DMS153 treated with DMSO at 0.1 percent for 48 hours (cell line): ENCODE measurements at regions not wholly inside any gene's neighbourhood (a gene's known extent, or its start where the extent isn't known, plus 50 kb on each side); places are given as distances from the start of the nearest gene placed in this dataset.
"Not testable (repeated sequence)": the region's sequence is repeated elsewhere in the genome, so short reads cannot be mapped to it uniquely, and the experiment has no call there.

ENCODE experiments used
- DNase-seq: peaks from one replicate; lab custom pipeline; 2025; ENCODE audit not compliant: unreplicated experiment; lab: John Stamatoyannopoulos, UW

DNA sequence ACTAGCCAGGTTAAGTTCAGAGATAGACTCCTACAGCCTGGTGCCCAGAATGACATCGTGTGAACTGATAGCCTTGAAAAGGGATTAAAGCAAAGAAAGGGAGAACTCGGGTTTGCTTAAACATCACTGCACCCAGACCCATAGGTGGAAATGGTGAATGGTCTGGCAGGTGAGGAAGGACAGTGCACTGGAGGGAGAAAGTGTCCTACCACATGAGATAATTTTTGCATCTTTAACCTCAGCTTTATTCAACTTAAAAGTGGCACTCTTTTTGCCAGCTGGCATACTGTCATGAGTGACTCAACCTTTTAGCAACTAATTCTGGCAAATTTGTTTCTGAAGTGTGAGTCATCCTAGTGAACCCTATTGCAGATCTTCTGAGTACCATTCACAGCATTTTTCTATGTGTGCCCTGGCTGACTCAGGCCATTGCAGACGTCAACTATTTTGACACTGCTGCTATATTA lies 53.0 kb upstream of the DAPP1 start:
- no peak for DNase-seq

GRCh38 chr4:99762728-99763127 lies 53.9 kb upstream of the DAPP1 start:
- DNase-seq: no peak

- no peak for DNase-seq
These were observed 56.6 kb upstream of the DAPP1 start for GRCh38 chr4:99759988-99760387.

GRCh38 chr4:99759346-99759984 lies 57.2 kb upstream of the DAPP1 start:
- DNase-seq: no peak

- peak; percentile 21 for DNase-seq
These were observed 61.2 kb upstream of the DAPP1 start for GRCh38 chr4:99755223-99755944.

GRCh38 chr4:99754756-99755155 lies 61.9 kb upstream of the DAPP1 start:
- no peak for DNase-seq

DNA sequence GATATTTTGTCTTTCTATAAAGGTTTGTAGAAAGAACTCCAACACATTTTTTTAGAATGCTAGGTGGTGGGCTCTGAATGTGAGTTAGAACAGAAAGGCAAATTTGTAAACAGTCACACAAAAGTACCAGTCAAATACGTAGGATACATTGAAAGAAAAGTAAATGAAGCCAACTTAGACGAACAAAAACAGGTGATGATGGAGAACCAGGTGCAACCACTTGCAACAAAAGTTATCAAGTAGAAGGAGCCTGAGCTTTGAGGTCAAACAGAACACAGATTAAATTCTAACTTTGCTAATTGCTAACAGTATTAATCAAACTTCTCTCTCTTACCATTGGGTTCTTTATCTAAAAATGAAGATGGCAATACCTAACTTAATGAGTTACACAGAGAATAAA lies 62.7 kb upstream of the DAPP1 start:
- no peak for DNase-seq

- no peak for DNase-seq
These were observed 66.9 kb upstream of the DAPP1 start for GRCh38 chr4:99749445-99750391.

DNA sequence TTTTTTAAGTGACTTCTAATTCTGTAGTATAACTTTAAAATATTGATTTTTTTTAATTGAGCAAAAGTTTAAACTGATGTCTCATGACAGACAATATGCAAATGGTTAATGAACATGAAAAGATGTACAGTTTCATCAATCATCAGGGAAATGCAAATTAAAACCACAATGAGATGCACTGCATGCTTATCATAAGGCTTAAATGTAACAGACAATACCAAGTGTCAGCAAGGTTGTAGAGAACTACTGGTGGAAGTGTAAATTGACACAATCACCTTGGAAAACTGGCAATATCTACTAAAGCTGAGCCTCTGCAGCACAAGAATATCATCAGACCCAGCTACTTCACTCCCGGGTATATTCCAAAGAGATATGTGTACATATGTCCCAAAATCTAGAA lies 70.2 kb upstream of the DAPP1 start:
- no peak for DNase-seq

DNA sequence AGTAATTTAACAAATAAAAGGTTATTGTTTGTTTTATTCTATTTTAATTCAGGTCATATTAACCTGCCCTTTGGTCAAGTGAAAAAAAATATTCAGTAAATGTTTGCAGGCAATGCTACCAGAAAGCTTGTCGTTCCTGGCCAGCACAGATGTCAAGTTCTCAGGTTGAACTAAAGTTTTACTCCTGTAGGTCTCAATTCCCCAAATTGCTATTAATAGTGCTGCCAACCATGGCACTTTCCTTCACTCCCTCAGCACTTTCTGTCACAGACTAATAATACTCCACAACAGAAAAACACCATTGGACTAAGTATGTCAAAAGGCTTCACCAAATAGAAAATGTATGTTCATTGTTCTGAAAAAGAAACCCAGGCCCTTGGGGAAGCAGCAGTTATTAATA lies 79.2 kb upstream of the C4orf54 start:
- no peak for DNase-seq

DNA sequence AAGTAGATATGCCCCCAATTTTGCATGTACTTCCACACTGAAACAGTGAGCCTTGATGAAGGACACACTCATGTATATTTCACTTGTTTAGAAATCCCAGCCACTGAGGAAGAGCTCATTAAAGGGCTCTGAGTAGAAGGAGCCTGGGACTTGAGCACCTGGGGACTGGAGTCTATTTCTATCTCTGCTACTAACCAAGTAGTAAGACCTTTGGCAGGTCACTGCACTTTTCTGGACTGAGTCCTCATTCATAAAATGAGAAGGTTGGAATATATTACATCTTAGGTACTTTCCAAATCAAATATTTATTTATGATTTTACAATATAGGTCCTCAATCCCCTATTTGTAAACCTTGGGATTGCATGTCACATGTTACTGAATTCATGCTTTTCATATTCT lies 78.2 kb upstream of the C4orf54 start:
- no peak for DNase-seq

- DNase-seq: no peak
These were observed 77.1 kb upstream of the C4orf54 start for GRCh38 chr4:99734583-99735322.

GRCh38 chr4:99733455-99733854 lies 75.8 kb upstream of the C4orf54 start:
- DNase-seq: not testable (repeated sequence)

- no peak for DNase-seq
These were observed 71.6 kb upstream of the C4orf54 start for GRCh38 chr4:99729186-99729585.

DNA sequence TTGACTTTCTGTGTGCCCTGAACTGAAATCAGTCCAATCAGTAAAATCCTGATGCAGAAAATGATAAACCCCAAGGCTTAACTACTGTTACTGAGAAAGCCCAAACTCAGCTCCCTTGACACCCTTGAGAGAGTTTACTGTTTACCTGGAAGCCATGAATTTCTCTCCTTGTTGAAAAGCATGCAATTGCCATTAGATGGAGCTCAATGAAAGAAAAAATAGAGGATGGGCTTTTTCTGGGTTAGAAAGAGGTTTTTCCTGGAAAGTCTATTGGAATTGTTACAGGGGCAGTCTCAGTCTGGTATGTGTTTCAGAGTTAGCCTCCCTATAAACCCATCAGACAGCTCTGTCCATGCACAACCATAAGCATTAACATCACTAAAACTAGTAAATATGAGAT lies 66.4 kb upstream of the C4orf54 start:
- DNase-seq: no peak

DNA sequence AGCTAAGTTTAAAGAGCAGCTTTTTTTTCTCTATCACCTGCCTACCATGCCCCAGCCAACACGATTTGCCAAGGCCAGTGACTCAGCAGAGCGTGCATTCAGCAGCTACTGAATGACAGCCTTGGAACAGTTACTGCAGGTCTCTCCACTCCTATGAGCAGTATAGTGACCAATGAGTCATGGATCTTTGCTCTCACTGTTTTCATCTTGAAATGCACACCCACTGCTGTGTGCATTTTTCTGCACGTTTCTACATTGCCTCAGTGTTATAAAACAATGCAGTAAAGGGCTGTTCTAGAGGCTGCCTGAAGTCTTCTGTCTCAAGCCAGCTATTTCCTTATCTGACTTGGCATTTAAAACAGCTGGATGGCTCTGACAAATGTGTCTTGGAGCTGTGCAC lies 66.0 kb upstream of the C4orf54 start:
- no peak for DNase-seq

GRCh38 chr4:99722725-99723124 lies 65.1 kb upstream of the C4orf54 start:
- no peak for DNase-seq

DNA sequence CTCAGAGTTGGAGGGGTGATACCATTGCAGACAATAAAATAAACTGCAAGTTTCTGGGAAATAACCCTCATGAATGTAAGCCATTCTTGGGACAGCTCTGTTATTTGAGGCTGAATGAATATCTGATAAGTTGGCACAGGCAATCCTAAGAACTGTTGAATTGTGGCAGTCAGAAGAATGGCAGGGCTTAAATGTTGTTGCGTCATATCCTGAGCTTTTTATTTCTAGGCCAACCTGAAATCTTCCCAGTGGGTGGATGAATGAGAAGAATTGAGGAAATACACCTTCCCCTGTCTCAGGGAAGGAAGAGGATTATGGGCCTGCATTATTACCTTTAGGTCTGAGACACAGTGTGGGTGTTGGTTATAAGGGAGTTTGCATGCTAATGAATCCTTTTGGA lies 64.4 kb upstream of the C4orf54 start:
- DNase-seq: no peak

DNA sequence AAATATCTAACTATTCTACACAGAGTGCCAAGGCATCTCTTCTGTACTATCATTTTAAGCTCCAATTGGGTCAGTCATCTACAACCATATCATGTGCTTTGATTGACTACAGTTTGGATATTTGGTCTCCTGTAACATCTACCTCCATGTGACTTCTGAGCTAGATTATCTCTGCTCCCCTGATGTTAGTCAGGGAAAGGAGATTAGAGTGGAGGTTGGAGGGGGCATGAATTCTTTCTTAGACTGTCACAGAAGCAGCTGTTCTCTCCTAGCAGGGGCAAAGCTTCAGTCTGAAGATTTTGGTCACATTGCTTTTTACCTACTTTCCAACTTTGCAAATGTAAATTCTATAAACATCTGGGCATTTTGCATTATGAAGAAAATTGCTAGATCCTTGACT lies 62.6 kb upstream of the C4orf54 start:
- DNase-seq: no peak

DNA sequence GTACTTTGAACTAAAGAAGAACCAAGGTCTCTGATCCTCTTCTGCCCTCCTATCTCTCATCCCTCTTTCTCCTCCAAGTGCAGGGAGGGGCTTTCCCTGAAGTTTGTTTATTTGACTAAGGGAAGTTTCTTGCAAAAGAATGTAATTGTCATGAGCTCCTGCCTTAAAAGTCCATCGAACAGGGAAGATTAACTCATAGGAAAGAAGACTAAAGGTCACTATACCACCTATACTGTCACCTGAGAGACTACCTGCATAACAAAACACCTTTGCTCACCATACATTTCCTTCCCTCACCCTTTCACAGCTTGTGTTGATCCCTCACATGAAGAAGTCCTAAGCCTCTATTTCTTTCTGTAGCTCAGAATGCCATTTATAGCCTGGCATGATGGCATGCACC lies 59.4 kb upstream of the C4orf54 start:
- DNase-seq: no peak

- no peak for DNase-seq
These were observed 57.7 kb upstream of the C4orf54 start for GRCh38 chr4:99715286-99715685.
